Prostate gland (tissue), 2 donors: ENCODE measurements at regions not wholly inside any gene's neighbourhood (a gene's known extent, or its start where the extent isn't known, plus 50 kb on each side); places are given as distances from the start of the nearest gene placed in this dataset.

ENCODE experiments used
- DNase-seq: peaks from one replicate; pipeline ENCODE4 v3.0.0-alpha.2; 2019; ENCODE audit warnings: low spot score
- H3K27ac ChIP-seq, 2 donors: fragments of 200-600 bp; sonication (generic); 2 replicates each; pipeline ENCODE4 v1.5.1; 2017 to 2019
- H3K27me3 ChIP-seq: fragments of 200-600 bp; sonication (generic); replicated peaks from 2 replicates; pipeline ENCODE4 v1.5.1; 2019; ENCODE audit not compliant: insufficient read depth
- H3K36me3 ChIP-seq, 2 donors: fragments of 200-600 bp; sonication (generic); 1 replicate in 1 of 2; 2 replicates in 1 of 2; pipeline versions ENCODE4 v1.5.1 to v1.8.1; 2017 to 2019
- H3K4me1 ChIP-seq: fragments of 200-600 bp; sonication (generic); replicated peaks from 2 replicates; pipeline ENCODE4 v1.5.1; 2019
- H3K4me3 ChIP-seq, 2 donors: fragments of 200-600 bp; sonication (generic); 2 replicates each; pipeline ENCODE4 v1.5.1; 2017 to 2019
- H3K9me3 ChIP-seq: fragments of 200-600 bp; sonication (generic); 2 replicates; pipeline ENCODE4 v1.5.1; 2017
- CTCF ChIP-seq, 4 experiments: fragments of 200-600 bp in 2 of 4; fragments of 450-650 bp in 2 of 4; sonication (generic) in 2 of 4; IDR thresholded peaks; 1 replicate in 3 of 4; 2 replicates in 1 of 4; pipeline ENCODE4 v1.5.1; 2016 to 2019; ENCODE audit warnings: antibody characterized with exemption in 4 of 4, mild to moderate bottlenecking in 2 of 4, moderate library complexity in 2 of 4
- POLR2A ChIP-seq: fragments of 450-650 bp; IDR thresholded peaks from one replicate; pipeline ENCODE4 v1.6.1; 2016; ENCODE audit warnings: antibody characterized with exemption, mild to moderate bottlenecking
- POLR2AphosphoS5 ChIP-seq: sonication (generic); formaldehyde crosslinking; IDR thresholded peaks from one replicate; pipeline ENCODE4 v1.6.1; 2017; ENCODE audit warnings: antibody characterized with exemption
- WGBS: methylation state at CpG from one replicate; pipeline ENCODE4 v1.1.5; 2018; 5-methylcytosine and 5-hydroxymethylcytosine counted together
- intact Hi-C: fragments of 100-400 bp; cut with DNase I; formaldehyde crosslinking; loops from one replicate; pipeline ENCODE4 v1.14.2; 2022

DNA sequence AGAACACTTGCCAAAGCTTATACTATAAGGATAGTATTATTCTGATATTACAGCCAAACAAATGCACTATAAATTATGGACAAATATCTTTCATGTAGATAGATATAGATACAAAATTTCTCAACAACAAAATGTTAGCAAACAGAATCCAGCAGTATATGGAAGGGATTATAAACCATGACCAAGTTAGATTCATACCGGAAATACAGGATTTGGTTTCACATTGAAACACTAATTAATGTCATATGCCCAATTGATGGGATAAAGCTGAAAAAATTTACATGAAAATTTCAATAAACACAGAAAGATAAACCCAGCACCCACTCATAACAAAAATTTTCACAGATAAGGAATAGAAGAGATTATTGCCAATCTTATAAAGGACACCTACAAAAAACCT is 770.3 kb upstream of the SLC35B3 start:
- Histone ChIP-seq H3K9me3 (no peaks in the 10 kb centered on the region), H3K4me3 (no peak overlapping the region), H3K27me3 (no peaks in the 10 kb centered on the region), H3K4me1 (no peaks in the 10 kb centered on the region), H3K27ac (no peak overlapping the region), H3K36me3 (no peaks in the 10 kb centered on the region)
- intact Hi-C loops, result no loop called here
- no peak for DNase-seq
- WGBS, result 87% methylated on average over 1 of the region's 1 CpG
- TF ChIP-seq CTCF (IDR thresholded peaks at IDR 0.05) (no peak), POLR2AphosphoS5 (no peak), POLR2A (no peak)

GRCh38 chr6:9204171-9204570 is 768.8 kb upstream of the SLC35B3 start:
- Histone ChIP-seq H3K27ac (no peak overlapping the region), H3K4me3 (no peak overlapping the region), H3K27me3 (no peaks in the 10 kb centered on the region), H3K9me3 (no peaks in the 10 kb centered on the region), H3K36me3 (no peaks in the 10 kb centered on the region), H3K4me1 (no peaks in the 10 kb centered on the region)
- TF ChIP-seq POLR2AphosphoS5 (no peak), POLR2A (no peak), CTCF (IDR thresholded peaks at IDR 0.05) (no peak)
- DNase-seq, result no peak
- intact Hi-C loops, result no loop called here
- WGBS, result 31% methylated on average over 1 of the region's 1 CpG

DNA sequence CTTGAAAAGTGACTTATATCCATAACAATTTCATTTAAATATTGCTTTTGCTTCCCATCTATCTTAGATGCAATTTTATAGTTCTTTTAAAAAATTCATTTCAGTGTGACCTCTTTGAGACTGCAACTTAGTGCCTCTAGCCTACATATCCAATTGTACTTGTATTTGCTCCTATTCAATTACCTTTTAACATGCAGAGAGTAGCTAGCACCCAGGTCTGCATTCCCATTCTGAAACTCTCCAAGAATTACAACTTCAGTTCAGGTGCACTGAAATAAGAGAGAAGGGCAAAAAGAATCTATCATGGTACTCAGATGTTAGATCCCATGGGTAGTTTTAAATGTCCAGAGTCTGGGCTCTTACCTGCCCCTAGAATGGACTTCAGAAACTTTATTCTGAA is 765.4 kb upstream of the SLC35B3 start:
- H3K27ac ChIP-seq, result no peak overlapping the region
- H3K27me3 ChIP-seq, result no peaks in the 10 kb centered on the region
- DNase-seq, result no peak
- H3K9me3 ChIP-seq, result no peaks in the 10 kb centered on the region
- no peaks in the 10 kb centered on the region for H3K36me3 ChIP-seq
- intact Hi-C loops, result no loop called here
- no peak for TF ChIP-seq POLR2AphosphoS5
- TF ChIP-seq CTCF (IDR thresholded peaks at IDR 0.05), result no peak
- TF ChIP-seq POLR2A, result no peak
- H3K4me1 ChIP-seq, result no peaks in the 10 kb centered on the region
- no peak overlapping the region for H3K4me3 ChIP-seq

DNA sequence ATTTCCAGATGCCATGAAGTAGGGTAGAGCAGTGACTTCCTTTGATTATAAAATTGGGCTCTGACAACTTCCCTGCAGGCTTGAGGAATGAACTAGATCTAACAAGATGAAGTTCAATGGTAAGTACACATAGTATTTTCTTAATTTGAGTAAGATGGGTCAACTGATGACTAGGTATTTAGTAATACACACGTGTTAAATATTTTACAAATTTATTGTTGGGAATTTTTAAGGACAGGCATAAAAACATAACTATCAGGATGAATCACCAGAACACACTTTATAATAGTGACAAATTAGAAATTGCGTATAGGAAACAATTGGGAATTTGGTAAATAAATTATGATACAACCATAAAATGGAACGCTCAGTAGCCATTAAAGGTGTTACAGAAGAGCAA is 762.4 kb upstream of the SLC35B3 start:
- WGBS, result 76% methylated on average over 3 of the region's 3 CpGs
- Histone ChIP-seq H3K4me1 (no peaks in the 10 kb centered on the region), H3K27ac (no peak overlapping the region), H3K27me3 (no peaks in the 10 kb centered on the region), H3K36me3 (no peaks in the 10 kb centered on the region), H3K4me3 (no peak overlapping the region), H3K9me3 (no peaks in the 10 kb centered on the region)
- intact Hi-C loops, result no loop called here
- no peak for DNase-seq
- TF ChIP-seq POLR2AphosphoS5, result no peak

DNA sequence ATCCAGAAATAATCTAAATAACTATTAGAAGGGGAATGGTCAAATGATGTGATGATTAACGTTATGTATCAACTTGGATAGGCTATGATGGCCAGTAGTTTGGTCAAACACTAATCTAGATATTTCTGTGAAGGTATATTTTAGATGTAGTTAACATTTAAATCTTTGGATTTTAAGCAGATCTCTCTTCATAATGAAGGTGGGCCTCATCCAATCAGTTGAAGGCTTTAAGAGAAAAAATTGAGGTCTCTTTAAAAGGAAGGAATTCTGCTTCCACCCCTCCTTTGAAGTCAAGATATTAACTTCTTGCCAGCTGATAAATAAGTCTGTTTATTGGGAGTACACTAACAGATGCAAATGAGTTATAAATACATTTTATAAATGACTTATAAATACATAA is 760.0 kb upstream of the SLC35B3 start:
- no peak for DNase-seq
- no peak for TF ChIP-seq POLR2AphosphoS5
- TF ChIP-seq CTCF (IDR thresholded peaks at IDR 0.05), result no peak
- no peak for TF ChIP-seq POLR2A
- Histone ChIP-seq H3K27ac (no peak overlapping the region), H3K36me3 (no peaks in the 10 kb centered on the region), H3K4me1 (no peaks in the 10 kb centered on the region), H3K27me3 (no peaks in the 10 kb centered on the region), H3K4me3 (no peak overlapping the region), H3K9me3 (no peaks in the 10 kb centered on the region)
- intact Hi-C loops, result no loop called here
- 75% methylated on average over 1 of the region's 1 CpG for whole genome bisulfite sequencing
